ENCODE measurements at regions not wholly inside any gene's neighbourhood (a gene's known extent, or its start where the extent isn't known, plus 50 kb on each side); places are given as distances from the start of the nearest gene placed in this dataset.
"Not testable (repeated sequence)": the region's sequence is repeated elsewhere in the genome, so short reads cannot be mapped to it uniquely, and the experiment has no call there.

DNA sequence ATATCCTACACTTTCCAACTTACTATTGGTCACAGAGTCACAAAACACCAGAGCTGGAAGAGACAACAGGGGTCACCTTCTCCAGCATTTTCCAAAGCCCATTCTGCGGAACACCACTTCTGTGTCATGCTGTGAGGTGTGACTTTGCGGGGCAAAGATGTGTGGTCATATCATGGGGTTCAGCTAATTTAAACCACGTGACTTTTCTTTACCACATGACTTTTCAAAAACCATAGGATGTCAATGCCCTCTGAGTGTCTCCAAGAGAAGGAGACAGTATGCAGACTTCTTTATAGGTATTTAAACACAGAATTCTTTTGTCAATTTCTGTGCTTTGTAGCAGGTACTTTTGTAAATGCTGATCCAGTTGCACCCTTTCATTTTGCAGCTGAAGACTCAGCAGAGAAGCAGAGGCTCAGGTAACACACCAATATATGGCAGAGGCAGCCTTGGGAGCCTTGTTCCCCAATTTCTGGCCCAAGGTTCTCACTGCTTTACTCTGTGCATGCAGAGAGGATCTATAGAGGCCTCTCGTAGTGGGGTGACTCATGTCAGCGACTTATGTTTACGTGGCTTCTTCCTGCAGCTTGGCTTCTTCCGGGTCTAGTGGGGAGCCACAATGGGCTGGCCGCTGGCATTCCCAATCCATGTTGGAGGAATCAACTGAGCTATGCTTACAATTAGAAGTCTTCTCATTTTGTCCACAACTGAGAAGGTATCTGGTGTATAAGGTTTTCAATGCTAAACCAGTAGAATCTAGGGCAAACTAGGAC, 104.0 kb upstream of the RHOBTB1 start:
- TF ChIP-seq, protein P1, sequence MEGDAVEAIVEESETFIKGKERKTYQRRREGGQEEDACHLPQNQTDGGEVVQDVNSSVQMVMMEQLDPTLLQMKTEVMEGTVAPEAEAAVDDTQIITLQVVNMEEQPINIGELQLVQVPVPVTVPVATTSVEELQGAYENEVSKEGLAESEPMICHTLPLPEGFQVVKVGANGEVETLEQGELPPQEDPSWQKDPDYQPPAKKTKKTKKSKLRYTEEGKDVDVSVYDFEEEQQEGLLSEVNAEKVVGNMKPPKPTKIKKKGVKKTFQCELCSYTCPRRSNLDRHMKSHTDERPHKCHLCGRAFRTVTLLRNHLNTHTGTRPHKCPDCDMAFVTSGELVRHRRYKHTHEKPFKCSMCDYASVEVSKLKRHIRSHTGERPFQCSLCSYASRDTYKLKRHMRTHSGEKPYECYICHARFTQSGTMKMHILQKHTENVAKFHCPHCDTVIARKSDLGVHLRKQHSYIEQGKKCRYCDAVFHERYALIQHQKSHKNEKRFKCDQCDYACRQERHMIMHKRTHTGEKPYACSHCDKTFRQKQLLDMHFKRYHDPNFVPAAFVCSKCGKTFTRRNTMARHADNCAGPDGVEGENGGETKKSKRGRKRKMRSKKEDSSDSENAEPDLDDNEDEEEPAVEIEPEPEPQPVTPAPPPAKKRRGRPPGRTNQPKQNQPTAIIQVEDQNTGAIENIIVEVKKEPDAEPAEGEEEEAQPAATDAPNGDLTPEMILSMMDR (conservative IDR thresholded peaks at IDR 0.05; ENCODE audit: low read depth, low read length) = no peak
- DNase-seq (ENCODE audit: low read depth) = no peak

DNA sequence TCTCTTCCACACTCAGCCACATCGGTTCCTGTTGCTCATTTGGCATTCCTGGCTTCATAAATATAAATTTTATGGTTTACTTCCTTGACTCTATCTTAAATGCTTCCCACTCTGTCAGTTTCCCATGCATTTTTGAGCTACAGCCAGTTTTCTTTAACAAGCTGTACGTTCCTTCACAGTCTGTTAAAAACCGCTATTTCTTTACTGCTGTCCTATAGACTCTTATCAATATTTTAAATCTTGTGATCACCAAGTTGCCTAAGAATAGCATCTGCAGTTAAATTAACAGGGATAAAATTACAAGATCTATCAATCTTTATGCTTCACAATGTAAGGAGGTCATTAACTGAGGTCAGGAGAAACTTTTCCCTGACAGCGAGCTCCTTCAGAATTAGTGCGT, 103.1 kb upstream of the RHOBTB1 start:
- TF ChIP-seq, protein P1 (conservative IDR thresholded peaks at IDR 0.05; ENCODE audit: low read depth, low read length) = no peak
- H3K4me3 ChIP-seq (ENCODE audit: low read depth, low read length) = no peak overlapping the region
- no peak for DNase-seq (ENCODE audit: low read depth)

More for the DNA sequence above, 104.0 kb upstream of the RHOBTB1 start:
- no peak overlapping the region for H3K4me3 ChIP-seq (ENCODE audit: low read depth, low read length)

DNA sequence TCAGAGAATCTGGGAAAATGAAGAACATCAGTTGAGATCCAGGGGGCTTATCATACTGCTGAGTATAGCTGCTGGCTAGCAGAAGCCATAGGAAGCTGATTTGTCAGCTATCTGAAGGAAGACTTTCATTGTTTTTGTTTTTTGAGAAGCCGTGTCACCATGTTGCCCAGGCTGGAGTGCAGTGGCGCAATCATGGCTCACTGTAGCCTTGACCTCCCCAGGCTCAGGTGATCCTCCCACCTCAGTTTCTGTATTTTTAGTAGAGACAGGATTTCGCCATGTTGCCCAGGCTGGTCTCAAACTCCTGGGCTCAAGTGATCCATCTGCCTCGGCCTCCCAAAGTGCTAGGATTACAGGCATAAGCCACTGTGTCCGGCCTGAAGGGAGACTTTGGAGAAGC, 101.5 kb upstream of the RHOBTB1 start:
- DNase-seq (ENCODE audit: low read depth); H3K4me3 ChIP-seq (ENCODE audit: low read depth, low read length): not testable (repeated sequence)

DNA sequence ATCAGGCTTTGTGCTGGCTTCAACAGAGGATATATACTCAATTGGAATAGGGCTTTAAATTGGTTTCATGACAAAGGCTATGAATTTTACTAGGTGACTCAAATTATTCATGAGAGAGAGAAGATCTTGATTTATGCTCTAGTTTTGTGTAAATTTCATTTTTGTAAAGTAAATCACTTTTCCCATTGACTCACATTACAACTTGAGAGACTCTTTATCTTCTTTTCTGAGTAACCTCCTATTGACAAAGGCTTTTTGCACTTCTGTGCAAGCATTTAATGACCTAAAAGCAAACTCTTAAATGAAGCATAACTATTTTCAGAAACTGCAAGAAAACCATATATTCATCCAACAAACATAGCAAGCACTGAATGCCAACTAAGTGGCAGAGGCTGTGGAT, 98.5 kb upstream of the RHOBTB1 start:
- TF ChIP-seq, protein P1 (conservative IDR thresholded peaks at IDR 0.05; ENCODE audit: low read depth, low read length) = no peak
- no peak overlapping the region for H3K4me3 ChIP-seq (ENCODE audit: low read depth, low read length)
- DNase-seq (ENCODE audit: low read depth) = no peak

DNA sequence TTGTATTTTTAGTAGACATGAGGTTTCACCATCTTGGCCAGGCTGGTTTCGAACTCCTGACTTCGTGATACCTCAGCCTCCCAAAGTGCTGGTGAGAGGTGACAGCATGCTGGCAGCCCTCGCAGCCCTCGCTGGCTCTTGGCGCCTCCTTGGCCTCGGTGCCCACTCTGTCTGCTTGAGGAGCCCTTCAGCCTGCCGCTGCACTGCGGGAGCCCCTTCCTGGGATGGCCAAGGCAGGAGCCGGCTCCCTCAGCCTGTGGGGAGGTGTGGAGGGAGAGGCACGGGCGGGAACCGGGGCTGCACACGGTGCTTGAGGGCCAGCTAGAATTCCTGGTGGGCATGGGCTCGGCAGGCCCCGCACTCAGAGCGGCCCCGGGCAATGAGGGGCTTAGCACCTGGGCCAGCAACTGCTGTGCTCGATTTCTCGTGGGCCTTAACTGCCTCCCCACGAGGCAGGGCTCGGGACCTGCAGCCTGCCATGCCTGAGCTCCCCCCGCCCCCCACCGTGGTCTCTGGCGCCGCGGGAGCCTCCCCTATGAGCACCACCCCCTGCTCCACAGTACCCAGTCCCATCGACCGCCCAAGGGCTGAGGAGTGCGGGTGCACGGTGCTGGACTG, 96.5 kb upstream of the RHOBTB1 start:
- no peak overlapping the region for H3K4me3 ChIP-seq (ENCODE audit: low read depth, low read length)
- no peak for DNase-seq (ENCODE audit: low read depth)
- TF ChIP-seq, protein P1 (conservative IDR thresholded peaks at IDR 0.05; ENCODE audit: low read depth, low read length) = no peak

DNA sequence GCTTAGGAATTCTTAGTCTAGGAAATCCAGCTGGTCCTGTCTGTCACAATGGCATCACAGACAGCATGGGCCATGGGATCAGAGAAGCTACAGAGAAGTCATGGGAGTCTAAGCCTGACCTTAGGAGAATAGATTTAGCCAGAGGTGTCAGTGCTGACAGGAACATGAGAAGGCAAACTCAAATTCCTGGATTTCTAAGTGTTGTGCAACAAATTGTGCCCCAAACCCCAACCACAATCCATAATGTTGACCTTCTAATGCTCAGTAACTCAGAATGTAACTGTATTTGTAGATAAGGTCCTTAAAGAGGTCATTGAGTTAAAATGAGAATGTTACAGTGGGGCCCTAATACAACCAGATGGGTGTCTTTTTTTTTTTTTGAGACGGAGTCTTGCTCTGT, 95.9 kb upstream of the RHOBTB1 start:
- DNase-seq (ENCODE audit: low read depth) = no peak
- TF ChIP-seq, protein P1 (conservative IDR thresholded peaks at IDR 0.05; ENCODE audit: low read depth, low read length) = no peak
- no peak overlapping the region for H3K4me3 ChIP-seq (ENCODE audit: low read depth, low read length)

DNA sequence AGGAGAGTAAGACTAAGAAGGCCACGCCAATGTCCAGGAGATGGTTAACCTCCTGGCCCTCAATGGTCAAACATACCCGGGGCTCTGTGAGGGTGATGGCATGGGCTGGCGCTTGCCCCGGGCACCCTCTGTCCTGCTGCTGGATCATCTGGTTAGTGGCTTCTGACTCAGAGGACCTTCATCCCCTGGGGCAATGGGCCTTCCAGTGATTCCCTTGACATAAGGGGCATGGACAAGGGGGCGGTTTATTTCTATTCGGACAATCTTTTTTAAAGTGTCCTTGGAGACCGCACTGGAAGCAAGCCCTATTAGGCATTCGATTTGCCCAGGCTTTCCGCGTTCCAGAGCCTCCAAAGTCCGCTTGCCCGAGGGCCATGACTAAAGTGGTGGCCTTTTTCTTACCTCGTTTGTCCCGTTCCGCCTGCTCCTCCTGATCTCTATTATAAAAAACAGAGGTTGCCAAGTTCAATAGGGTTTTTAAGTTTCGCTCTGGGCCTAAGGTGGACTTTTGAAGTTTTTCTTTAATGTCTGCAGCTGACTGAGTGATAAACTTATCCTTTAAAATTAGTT, 93.4 kb upstream of the RHOBTB1 start:
- H3K4me3 ChIP-seq (ENCODE audit: low read depth, low read length); DNase-seq (ENCODE audit: low read depth): not testable (repeated sequence)

DNA sequence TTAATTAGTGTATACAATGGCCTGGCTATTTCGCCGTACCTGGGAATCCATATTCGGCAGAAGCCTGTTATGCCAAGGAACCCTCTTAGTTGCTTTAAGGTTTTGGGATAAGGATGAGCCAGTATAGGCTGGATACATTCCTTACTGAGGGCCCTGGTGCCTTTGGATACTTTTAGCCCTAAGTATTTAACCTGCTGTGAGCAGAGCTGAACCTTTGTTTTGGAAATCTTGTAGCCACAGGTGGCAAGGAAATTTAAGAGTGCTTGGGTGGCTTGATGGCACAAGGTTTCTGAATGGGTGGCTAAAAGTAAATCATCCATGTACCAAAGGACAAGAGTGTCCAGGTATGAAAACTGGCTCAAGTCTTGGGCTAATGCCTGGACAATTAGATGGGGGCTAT, 92.2 kb upstream of the RHOBTB1 start:
- not testable (repeated sequence) for H3K4me3 ChIP-seq (ENCODE audit: low read depth, low read length); DNase-seq (ENCODE audit: low read depth)
